GM18907 (cell line): ENCODE measurements at regions not wholly inside any gene's neighbourhood (a gene's known extent, or its start where the extent isn't known, plus 50 kb on each side); places are given as distances from the start of the nearest gene placed in this dataset.

Experiments used
- ATAC-seq: cut with Tn5 transposase; IDR thresholded peaks from one replicate; pipeline ENCODE4 v1.9.1; 2021; ENCODE audit warnings: mild to moderate bottlenecking, moderate library complexity; ENCODE audit not compliant: unreplicated experiment

DNA sequence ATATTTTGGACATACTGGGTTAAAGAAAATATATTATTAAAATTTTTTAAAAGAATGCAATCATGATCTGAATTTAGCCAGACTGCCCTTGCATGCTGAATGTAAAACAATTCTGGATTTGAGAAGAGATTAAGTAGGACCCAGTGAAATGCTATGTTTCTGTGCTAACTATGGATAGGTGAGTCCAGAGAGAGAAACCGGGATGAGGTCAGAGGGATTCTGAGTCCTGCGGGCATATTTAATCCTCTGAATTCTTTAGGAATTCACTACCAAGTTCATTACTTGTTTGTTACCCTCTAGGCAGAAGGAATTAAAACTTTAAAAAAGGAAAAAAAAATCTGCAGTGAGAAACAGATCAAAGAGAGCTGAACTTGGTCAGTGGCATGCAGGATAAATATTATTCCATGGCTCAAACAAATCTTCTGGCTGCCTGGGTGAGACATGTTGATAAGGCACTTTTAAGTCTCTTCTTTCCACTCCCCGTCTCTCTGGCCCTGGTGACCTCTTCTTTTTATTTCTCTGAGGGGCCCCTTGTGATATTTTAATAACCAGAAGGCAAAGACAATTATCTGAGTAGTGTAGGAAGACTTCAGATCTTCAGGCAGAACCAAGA lies 50.2 kb upstream of the LYZL1 start:
- ATAC-seq: no peak
